ELR (cell line): ENCODE measurements at regions not wholly inside any gene's neighbourhood (a gene's known extent, or its start where the extent isn't known, plus 50 kb on each side); places are given as distances from the start of the nearest gene placed in this dataset.

Experiments
- DNase-seq: peaks from one replicate; pipeline ENCODE4 v3.0.0-alpha.2; 2015; ENCODE audit warnings: low read depth

- DNase-seq, result no peak
Observed at GRCh38 chr1:25035523-25036116, 105.5 kb upstream of the RUNX3 start.

DNA sequence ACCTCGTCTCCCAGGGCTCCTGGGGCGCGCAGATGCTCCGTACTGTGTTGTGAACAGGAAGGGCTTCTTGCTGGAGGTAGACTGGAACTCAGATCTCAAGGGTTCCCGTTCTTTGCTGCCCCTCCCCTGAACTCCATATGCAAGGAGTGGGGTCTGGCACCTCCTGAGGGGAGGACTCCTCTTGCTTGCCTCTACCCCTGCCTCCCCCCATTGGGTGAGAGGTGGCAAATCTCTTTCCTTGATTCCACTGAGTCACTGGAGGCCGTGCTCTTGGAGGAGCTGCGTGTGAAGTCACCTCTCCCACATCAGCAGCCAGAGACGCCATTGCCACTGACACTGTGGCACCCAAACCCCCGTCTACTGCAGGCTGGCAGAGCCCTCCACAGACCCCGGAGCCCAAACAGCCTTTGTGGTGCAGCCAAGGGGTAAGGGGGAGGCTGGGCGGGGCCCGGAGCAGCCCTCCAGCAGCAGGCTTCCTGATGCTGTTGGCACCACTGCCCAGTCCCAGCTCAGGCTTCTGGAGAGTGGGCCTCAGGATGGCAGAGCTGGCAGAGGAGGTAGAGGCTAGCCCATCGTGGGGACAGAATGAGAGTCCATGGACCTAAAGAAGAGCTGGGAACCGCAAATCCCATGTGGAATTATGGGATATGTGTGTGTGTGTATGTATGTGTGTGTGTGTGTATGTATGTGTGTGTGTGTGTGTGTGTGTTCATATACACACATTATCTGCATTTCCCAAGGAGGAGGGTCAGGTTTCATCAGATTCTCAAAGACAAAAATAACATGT is 104.9 kb upstream of the RUNX3 start:
- DNase-seq, result no peak

GRCh38 chr1:25033828-25034705 is 104.0 kb upstream of the RUNX3 start:
- no peak for DNase-seq

DNA sequence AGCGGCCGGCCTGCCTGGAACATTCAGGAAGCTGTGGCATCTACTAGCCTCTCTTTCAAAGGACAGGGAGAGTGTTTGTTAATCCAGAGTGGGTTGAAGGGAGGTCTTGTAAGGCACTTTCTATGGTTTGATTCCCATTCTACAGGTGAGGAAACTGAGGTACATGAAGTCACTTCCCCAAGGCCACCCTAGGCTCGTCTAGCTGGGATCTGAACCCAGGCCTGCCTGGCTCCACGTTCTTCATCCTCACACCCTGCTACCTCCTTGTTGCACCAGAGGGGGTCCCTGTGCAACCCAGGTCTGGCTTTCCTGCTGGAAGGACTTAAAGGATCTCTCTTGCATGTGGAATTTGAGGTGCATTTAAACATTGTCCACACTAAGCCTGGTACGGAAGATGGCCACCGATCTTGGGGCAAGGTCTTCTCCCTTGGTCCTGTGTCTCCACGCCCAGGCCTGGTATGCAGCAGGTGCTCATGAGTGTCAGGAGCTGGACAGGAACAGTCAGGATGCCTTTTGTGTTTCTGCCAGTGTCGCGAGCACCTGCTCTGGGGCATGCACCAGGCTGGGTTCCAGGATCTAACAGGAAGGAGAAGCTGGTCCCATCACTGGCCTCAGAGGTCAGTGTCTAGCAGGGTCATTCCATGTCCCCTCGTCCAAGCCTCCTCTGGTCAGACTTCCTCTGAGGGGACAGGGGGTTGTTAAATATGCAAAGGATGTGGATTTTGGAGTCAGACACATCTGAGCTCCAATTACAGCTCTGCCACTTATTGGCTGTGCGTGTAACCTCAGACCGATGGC is 103.2 kb upstream of the RUNX3 start:
- DNase-seq, result no peak

- DNase-seq, result peak; percentile 28
Observed at GRCh38 chr1:25031966-25032667, 102.0 kb upstream of the RUNX3 start.

DNA sequence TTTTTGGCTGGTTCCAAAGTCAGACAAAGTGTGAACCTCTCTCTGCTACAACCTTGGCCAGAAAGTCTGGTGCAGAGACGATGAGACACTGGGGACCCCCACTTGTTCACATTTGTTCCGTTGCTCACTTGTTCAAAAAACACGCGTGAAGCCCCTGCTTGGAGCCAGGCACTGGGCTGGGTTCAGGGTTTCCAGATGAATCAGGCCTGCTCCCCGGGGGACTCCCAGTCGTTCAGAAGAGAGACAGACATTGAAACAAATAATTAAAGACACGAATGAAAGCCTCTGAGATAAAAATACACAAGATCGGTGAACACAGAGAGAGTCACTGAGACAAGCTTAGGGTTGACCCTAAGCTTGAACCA is 101.5 kb upstream of the RUNX3 start:
- DNase-seq, result no peak

GRCh38 chr1:25030674-25031589 is 100.9 kb upstream of the RUNX3 start:
- DNase-seq, result peak; percentile 72

GRCh38 chr1:25030012-25030411 is 99.9 kb upstream of the RUNX3 start:
- no peak for DNase-seq

DNA sequence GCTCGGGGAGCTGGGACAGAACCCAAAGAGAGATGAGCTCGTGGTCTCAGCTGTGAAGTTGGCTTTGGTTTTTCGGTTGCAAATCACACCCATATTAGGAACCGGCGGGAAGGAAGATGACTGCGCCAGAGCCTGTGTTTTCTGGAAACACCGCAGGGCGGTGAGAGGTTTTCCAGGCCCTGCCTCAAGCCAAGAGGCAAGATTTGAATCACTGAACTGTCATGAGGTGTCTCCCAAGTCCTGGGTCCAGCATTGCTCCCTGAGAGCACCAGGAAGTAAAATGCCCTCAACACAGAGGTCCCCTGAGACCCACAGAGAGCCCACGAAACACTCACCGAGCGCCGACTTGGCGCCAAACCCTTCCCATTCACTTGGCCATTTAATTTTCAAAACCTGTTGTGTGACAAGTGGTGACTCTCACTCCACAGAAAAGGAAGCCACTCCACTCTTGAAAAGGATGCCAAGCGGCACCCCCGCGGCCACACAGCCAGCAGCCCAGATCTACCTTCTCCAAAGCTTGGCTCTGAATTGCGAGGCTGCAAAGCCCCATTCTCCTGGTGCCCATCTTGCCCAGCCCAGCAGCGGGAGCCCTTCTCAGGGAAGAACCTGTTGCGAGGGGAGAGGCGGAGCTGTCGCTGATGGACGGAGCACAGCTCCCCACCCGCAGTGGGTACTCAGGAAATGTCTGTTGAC is 99.0 kb upstream of the RUNX3 start:
- DNase-seq, result no peak

- no peak for DNase-seq
Observed at GRCh38 chr1:25028587-25028906, 98.5 kb upstream of the RUNX3 start.

GRCh38 chr1:25027822-25028586 is 97.9 kb upstream of the RUNX3 start:
- DNase-seq, result no peak

- peak; percentile 32 for DNase-seq
Observed at GRCh38 chr1:25026730-25027450, 96.8 kb upstream of the RUNX3 start.

- DNase-seq, result no peak
Observed at GRCh38 chr1:25026304-25026703, 96.2 kb upstream of the RUNX3 start.

DNA sequence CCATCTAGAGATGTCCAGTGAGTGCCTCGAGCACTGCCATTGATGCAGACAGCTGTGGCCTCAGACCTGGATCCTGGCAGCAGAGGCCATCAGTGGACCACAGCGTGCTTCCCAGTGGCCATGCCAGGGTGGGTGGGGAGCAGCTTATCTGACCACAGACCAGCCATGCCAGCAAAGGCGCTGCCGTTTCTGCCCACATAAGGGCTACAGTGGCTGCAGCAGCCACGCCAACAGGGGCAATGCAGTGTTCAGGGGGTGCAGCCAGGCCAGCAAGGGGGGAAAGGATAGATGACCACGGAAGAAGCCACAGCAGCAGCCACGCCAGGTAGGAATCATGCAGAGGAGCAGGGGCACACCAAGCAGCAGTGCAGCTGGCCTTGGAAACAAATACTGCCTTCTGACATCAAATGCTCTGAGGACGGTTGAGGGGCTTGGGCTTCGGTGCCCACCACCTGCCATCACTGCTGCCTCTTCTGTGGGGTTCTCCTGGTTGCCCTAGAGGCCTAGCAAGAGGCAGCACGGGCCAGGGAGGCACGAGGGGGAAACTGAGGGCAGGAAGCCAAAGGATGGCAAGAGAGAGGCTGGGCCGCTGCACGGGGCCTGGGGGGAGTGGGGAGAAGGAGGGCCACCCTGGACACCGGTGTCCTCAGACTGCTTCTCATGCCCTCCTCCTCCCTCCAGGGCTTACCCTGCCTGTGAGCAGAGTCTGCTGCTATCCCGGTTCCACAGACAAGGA is 94.7 kb upstream of the RUNX3 start:
- DNase-seq, result no peak

DNA sequence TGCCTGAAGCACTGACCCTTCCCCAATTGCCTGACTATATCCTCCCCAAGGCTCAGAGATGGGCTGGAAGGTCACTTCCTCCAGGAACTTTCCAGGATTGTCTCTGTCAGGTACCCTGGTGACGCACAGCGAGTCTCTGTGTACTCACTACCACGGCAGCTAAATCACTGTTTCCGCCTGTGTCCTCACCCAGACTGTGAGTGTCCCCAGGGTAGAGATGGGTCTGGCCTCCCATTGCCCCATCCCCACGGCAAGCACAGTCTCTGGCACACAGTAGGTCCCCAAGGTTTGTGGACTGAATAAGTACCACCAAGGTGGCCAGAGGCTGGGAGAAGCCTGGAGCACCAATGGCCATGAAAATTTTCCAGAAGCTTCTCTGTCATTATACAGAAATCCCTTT is 93.8 kb upstream of the RUNX3 start:
- DNase-seq, result no peak

GRCh38 chr1:25023190-25023578 is 93.1 kb upstream of the RUNX3 start:
- DNase-seq, result no peak

DNA sequence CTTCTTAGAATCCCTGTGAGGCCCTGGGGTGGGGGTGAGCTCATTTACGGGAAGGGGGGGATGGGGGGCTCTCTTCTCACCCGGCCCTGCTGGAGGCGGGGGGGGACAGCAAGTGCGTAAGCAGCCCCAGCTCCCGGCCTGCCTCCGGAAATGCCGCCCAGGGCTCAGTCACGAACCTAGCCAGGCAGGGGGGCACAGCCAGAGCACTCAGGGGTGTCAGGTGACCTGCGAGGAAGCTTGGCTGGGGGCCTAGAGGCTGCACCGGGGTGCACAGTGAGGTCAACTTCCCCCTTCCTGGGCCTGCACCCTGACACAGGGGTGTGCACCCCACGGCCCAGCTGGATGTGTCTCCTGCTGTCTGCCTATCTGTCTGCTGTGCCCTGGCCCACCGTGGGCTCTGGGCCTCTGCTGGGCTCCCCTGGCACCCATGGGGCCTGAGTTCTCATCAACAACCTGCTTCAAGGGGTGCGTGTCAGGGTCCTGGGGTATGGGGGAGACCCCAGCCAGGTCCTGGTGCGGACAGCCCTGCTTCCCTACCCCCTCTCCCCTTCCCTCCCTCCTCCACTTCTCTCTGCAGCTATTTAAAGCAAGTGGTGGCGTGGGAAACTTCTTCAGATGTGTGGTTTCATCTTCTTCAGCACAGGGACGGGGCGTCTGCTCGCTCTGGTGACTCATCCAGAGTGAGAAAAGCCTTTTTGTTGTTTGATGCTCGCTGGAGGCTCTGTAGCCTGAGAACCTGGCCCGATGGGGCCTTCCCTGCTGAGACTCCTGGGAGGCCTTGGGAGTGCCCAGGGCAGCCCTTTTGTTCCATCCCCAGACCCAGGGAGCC is 92.5 kb upstream of the RUNX3 start:
- peak; percentile 97 for DNase-seq
